GM19240 (cell line): ENCODE measurements at regions not wholly inside any gene's neighbourhood (a gene's known extent, or its start where the extent isn't known, plus 50 kb on each side); places are given as distances from the start of the nearest gene placed in this dataset.
A peak's percentile ranks its signal among the peaks of the same experiment; 100 is the strongest.

ENCODE experiments used
- DNase-seq: peaks from one replicate; pipeline ENCODE4 v3.0.0; 2011; ENCODE audit warnings: low spot score; ENCODE audit not compliant: insufficient read length

- no peak for DNase-seq
Measured at GRCh38 chr1:224486801-224487583, 52.4 kb upstream of the WDR26 start.

GRCh38 chr1:224488806-224489499, 54.4 kb upstream of the WDR26 start:
- no peak for DNase-seq

DNA sequence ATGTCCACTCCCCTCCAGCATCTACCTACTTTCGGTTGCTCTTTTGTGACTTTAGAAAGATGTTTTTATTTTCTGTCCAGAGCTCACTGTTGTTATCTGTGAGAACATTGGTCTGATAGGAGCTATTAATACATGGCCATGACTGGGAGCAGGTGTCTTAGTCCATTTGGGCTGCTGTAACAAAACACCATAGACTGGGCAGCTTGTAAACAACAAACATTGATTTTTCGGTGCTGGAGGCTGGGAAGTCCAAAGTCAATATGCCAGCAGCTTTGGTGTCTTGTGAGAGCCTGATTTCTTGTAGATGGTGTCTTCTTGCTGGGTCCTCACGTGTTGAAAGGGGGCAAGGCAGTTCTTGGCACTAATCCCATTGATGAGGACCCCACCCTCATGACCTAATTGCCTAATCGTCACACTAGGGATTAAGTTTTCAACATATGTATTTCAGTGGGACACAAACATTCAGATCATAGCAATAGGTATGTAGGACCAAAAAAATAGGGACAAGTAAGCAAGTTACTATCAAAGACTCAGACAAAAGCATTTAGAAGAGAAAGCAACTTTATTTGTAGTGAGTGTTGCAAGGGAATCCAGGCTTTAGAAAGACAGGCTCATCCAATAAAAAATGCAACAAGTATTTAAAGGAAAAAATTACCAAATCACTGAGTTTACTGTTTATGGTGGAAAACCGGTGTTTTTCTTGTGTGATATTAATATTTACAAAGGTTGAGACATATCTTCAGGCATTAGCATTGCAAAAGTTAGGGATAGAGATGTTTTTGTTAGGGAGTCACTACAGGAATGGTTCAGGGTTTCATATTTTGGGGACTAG, 55.2 kb upstream of the WDR26 start:
- DNase-seq, result no peak

DNA sequence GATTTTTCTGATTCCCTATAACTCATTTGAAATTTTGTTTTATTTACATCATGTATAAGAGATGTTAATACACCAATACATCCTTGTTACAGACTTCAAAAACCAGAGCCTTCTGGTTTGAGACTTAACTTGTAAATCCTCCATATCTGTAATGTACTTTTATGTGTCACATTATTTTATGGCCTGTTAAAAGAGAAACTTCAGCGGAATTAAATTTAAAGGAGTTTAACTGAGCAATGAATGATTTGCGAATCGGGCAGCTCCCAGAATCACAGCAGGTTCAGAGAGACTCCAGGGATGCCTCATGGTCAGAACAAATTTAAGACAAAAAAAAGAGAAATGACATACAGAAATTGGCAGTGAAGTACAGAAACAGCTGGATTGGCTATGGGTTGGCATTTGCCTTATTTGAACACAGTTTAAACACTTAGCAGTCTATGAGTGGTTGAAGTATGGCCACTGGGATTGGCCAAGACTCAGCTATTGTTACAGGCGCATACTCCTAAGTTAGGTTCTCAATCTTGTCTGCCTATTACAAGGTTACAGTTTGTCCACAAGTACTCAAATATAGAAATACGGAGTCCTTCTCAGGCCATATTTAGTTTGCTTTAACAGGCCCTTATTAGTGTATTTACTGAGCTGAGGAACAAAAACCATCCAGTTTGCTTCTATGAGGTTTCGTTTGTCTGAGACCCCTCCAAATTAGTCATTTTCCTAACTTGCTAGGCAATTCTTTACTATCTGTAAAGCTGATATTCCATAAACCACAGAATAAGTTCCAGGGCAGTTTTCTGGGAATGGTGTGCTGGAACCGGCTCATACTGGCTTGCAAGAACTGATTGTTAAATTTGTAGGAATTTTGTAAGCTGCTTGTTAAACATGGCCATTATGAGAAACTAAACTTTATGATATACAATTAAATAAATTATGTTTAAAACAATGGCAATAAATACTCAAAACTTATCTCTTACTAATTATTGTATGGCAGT, 56.2 kb upstream of the WDR26 start:
- no peak for DNase-seq

- DNase-seq, result no peak
Measured at GRCh38 chr1:224492015-224492414, 57.4 kb upstream of the WDR26 start.

GRCh38 chr1:224492632-224493031, 58.0 kb upstream of the WDR26 start:
- no peak for DNase-seq

DNA sequence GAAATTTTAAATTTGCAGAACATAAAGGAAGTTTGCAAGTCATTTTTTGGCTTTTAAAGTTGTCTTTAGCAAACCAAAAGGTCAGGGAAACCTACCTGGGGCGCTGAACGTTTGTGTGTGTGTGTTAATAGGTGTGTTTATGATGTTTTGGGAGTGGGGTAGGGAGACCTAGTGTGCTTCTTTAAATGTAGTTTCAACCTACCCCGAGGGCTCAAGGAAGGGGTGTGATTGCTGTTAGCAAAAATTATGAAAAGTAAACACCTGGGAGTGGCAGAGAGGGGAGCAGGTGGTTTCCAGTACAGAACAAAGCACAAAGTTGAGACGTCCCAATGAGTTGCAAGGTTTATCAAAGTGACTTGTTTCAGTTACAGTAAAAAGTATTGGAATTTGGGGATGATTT, 58.7 kb upstream of the WDR26 start:
- no peak for DNase-seq

GRCh38 chr1:224494343-224494742, 59.7 kb upstream of the WDR26 start:
- no peak for DNase-seq

DNA sequence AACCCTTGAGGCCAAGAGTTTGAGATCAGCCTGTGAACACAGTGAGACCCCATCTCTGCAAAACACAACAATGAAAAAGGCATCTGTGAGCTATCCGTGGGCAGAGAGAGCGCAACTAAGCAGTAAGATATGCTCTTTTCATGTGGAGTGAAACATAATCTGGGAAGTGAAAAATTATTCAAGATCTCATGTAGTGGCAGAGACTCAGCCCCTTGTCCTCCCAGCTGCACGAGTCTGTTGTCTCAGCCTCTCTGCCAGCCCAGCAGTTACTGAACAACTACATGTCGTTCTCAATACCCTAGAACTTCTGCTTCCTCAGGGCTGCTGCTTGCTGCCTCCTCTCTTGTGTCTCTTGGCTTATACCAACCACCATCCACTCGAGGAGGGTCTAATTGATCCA, 61.3 kb upstream of the WDR26 start:
- DNase-seq, result no peak

DNA sequence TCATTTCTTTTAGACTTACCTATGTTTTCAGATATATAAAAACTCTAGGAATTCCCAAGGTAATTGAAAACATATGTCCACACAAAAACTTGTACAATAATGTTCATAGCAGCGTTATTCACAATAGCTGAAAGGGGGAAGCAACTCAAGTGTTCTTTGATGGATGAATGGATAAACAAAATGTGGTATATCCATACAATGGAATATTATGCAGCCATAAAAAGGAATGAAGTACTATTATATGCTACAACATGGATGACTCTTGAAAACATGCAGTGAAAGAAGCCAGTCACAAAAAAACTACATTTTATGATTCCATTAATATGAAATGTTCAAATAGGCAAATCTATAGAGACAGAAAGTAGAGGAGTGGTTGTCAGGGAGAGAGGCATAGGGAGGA, 62.2 kb upstream of the WDR26 start:
- no peak for DNase-seq

DNA sequence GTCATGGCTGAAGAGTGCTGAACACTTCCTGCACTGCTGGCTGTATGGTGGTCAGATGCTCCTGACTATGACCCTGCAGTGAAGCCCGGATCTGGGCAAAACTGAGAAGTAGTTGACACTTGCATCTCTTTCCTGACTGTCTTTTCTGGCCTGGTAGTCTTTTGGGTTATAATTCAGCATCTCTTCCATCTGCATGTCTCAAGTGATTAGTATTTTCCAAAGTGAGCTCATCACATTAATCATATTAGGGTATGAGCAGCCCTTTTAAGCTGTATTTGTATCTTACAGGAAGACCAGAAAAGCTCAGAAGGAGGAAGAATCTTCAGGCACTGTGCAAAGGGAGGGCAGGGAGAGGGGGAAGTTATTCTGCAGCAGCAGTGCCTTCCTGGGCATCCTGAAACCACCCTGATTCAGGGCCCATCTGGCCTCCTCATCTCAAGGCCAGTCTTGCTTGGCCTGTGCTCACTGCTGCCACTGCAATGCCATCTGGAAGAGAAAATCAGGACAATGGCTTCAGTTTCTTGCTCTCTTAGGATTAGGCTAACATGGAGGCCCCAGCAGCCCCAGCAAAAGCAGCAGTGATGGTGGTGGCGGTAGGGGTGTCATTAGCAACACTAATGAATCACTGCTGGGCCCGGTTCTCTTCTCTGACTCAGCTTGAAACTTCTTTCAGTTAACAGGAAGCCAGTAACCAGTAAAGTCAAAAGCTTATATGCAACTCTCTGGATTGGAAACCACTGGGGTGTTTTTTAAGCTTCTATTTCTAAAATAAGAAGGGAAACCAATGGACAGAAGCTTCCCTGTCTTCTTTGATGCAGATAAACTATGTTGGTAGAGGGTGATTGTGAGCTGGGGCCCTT, 63.3 kb upstream of the WDR26 start:
- DNase-seq, result peak; percentile 55

DNA sequence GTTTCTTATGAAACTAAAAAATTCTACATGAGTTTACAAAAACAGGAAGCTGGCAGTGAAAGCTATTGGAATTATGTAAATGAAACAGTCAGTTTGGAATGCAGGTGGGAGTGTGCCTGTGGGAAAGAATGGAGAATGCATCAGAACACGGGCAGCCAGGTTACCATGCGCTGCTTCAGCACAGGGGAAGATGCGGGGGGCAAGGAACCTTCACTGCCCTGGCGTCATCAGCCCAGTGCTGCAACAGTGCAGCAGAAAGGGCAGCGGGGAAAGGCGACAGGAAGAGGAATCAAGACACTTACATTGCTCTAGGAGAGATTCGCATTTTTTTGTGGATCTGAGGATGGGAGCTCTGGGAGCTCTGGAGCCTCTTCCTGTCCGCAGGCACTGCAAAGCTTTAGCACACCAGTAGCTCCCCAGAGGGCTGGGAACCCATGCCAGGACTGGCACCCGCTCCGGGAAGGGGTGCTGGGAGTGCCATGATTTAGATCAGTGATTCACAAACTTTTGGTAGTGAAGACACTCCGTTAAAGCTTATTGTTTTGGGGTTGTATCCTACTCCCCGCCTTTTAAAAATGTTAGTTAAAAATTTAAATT, 64.1 kb upstream of the WDR26 start:
- no peak for DNase-seq

DNA sequence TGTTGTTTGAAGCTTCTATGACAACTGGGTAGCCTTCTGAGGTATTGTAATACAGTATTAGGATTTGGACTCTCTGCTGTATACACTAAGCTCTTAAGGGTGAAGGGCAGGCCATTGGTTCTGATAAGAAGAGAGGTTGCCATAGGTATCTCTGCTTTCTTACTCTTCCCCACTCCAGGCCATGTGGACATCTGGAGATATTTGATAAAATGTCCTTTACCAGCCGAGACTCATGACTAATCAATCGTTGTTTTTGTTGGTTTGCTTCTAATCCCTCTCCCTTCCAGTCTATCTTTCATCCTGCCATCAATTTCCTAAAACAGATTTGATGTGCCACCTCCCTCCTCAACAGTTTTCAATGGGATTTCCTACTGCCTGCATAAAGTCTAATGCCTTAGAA, 64.6 kb upstream of the WDR26 start:
- DNase-seq, result no peak

DNA sequence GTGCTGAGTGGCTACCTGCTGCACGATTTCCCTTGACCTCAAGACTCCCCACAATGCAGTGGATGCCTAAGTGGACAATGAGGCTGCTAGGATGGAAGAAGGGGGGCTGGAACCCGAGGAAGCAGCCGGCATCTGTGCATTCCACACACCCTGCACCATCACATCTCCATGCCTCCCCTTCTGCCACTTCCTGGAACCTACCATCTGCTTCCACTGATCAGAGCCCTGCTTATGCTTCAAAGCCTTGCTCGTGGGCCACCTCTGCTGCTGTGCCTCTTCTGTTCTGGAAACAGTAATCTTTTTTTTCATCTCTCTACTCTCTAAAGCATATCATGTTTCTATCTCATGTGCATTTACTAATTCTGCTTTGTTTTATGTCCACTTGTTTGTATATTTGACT, 66.2 kb upstream of the WDR26 start:
- DNase-seq, result no peak

DNA sequence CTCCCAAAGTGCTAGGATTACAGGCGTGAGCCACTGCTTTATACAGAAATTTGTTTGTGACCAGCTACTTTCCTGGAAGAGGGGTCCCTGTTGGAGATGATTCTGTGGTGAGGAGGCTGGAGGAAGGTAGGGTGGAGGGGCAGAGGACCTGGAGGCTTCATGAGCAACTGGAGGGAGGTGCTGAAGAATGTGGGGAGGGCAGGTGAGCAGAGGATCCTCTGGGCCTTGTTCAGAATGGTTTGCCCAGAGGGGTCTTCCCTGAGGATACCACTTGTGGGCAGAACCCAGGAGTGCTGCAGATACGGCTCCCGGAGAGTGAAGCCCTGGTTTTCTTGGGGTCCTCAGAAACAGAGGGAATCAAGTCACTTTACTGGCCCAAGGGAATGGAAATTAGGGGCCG, 67.2 kb upstream of the WDR26 start:
- no peak for DNase-seq

- DNase-seq, result no peak
Measured at GRCh38 chr1:224502459-224503160, 68.0 kb upstream of the WDR26 start.

- peak; percentile 81 for DNase-seq
Measured at GRCh38 chr1:224503161-224504118, 68.8 kb upstream of the WDR26 start.
